ENCODE measurements at regions not wholly inside any gene's neighbourhood (a gene's known extent, or its start where the extent isn't known, plus 50 kb on each side); places are given as distances from the start of the nearest gene placed in this dataset.

DNA sequence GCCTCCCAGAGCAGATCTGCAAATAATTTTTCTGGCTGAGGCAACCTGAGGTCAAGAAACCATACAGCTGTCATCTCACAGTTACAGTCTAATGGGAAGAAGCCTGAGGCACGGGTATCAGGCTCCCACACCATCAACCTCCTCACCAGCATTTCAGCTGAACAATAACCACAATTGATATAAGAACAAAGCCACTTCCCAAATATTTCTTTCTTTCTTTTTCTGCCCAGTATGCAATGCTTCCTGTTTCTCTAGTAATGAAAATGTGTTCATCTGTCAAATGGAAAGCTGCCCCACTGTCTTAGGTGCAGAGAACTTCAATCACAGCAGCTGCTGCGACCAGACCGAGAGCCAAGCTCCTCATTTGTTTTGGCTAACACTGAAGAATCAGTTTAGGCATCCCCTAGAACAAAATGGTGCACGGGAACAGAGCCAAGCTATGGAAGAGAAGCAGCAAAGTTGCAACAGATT, 108.4 kb downstream of the BLID start:
- TF ChIP-seq, protein P1, sequence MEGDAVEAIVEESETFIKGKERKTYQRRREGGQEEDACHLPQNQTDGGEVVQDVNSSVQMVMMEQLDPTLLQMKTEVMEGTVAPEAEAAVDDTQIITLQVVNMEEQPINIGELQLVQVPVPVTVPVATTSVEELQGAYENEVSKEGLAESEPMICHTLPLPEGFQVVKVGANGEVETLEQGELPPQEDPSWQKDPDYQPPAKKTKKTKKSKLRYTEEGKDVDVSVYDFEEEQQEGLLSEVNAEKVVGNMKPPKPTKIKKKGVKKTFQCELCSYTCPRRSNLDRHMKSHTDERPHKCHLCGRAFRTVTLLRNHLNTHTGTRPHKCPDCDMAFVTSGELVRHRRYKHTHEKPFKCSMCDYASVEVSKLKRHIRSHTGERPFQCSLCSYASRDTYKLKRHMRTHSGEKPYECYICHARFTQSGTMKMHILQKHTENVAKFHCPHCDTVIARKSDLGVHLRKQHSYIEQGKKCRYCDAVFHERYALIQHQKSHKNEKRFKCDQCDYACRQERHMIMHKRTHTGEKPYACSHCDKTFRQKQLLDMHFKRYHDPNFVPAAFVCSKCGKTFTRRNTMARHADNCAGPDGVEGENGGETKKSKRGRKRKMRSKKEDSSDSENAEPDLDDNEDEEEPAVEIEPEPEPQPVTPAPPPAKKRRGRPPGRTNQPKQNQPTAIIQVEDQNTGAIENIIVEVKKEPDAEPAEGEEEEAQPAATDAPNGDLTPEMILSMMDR (IDR thresholded peaks at IDR 0.05), result no peak
- no peak for TF ChIP-seq POLR2A (IDR thresholded peaks at IDR 0.05)
